HCT116 (cell line): ENCODE measurements at regions not wholly inside any gene's neighbourhood (a gene's known extent, or its start where the extent isn't known, plus 50 kb on each side); places are given as distances from the start of the nearest gene placed in this dataset.

Experiments used
- ATAC-seq: fragments of 200-7000 bp; cut with Tn5 transposase; 2 replicates; pipeline ENCODE4 v1.9.1; 2020; ENCODE audit warnings: mild to moderate bottlenecking, moderate library complexity
- BruUV-seq: library from RNA; stranded (reverse); fragments of 400-500 nt; replicated peaks from 2 replicates; lab custom pipeline; 2021; lab: Mats Ljungman, UMichigan
- CTCF ChIA-PET: fragments of 300-600 bp; sonication (Branson Sonifier 250); formaldehyde crosslinking; loops from one replicate; lab custom pipeline; 2021; ENCODE audit warnings: antibody characterized with exemption; lab: Charles Lee
- POLR2A ChIA-PET: fragments of 300-600, 350-600 bp; sonication (Branson Sonifier 250); formaldehyde crosslinking; loops from one replicate; lab custom pipeline; 2021; ENCODE audit warnings: antibody characterized with exemption; lab: Charles Lee
- RAD21 ChIA-PET, 2 experiments: fragments of 300-600 bp; sonication (Branson Sonifier 250); formaldehyde crosslinking; loops; one replicate each; lab custom pipeline; 2023; ENCODE audit warnings: low total read pairs in 2 of 2; ENCODE audit not compliant: uncharacterized antibody in 2 of 2, unreplicated experiment in 2 of 2, low non-redundant PET in 1 of 2; lab: Charles Lee
- DNase-seq: peaks from one replicate; pipeline ENCODE4 v3.0.0-alpha.2; 2010; ENCODE audit warnings: low read depth, low spot score
- H2AFZ ChIP-seq: fragments of 200-600 bp; shearing (Covaris generic), sonication (generic); 2 replicates; pipeline ENCODE4 v1.6.1; 2017; ENCODE audit warnings: low read depth, mixed run types, mixed read lengths, antibody characterized with exemption, low read length; ENCODE audit not compliant: poor library complexity, severe bottlenecking
- H3K27ac ChIP-seq: 2 replicates; pipeline ENCODE4 v1.5.1; 2012; ENCODE audit warnings: low read depth, low read length
- H3K27me3 ChIP-seq: fragments of 200-600 bp; sonication (generic); 2 replicates; pipeline ENCODE4 v1.6.1; 2016; ENCODE audit warnings: mixed run types, low read length, mixed read lengths; ENCODE audit not compliant: insufficient read depth
- H3K36me3 ChIP-seq, 2 experiments: fragments of 200-500 bp in 1 of 2; fragments of 200-600 bp in 1 of 2; sonication (Bioruptor generic) in 1 of 2; sonication (generic) in 1 of 2; 2 replicates each; pipeline versions ENCODE4 v1.5.1 to v1.6.1; 2014 to 2016; ENCODE audit warnings: low read length in 2 of 2, inconsistent platforms in 1 of 2, mixed read lengths in 1 of 2, mixed run types in 1 of 2; ENCODE audit not compliant: insufficient read depth in 2 of 2, control insufficient read depth in 1 of 2
- H3K4me1 ChIP-seq, 2 experiments: fragments of 200-600 bp in 1 of 2; sonication (generic) in 1 of 2; 2 replicates each; pipeline versions ENCODE4 v1.5.1 to v1.6.1; 2012 to 2017; ENCODE audit warnings: low read length in 2 of 2, inconsistent platforms in 1 of 2, mild to moderate bottlenecking in 1 of 2, mixed read lengths in 1 of 2, mixed run types in 1 of 2, moderate library complexity in 1 of 2; ENCODE audit not compliant: insufficient read depth in 2 of 2, control insufficient read depth in 1 of 2
- H3K4me2 ChIP-seq: fragments of 200-600 bp; sonication (generic); 2 replicates; pipeline ENCODE4 v1.6.1; 2017; ENCODE audit warnings: mixed run types, low read length, mixed read lengths
- H3K4me3 ChIP-seq, 2 experiments: fragments of 200-600 bp in 1 of 2; sonication (generic) in 1 of 2; replicated peaks in 1 of 2; 2 replicates each; pipeline ENCODE4 v1.5.1; 2011 to 2016; ENCODE audit warnings: low read length in 2 of 2, control low read depth in 1 of 2, low read depth in 1 of 2, mild to moderate bottlenecking in 1 of 2, mixed read lengths in 1 of 2, mixed run types in 1 of 2
- H3K79me2 ChIP-seq: fragments of 200-600 bp; sonication (generic); 2 replicates; pipeline ENCODE4 v1.6.1; 2017; ENCODE audit warnings: mild to moderate bottlenecking, mixed run types, low read length, moderate library complexity, mixed read lengths; ENCODE audit not compliant: insufficient read depth
- H3K9ac ChIP-seq: fragments of 200-600 bp; sonication (generic); 2 replicates; pipeline ENCODE4 v1.6.1; 2016; ENCODE audit warnings: low read length, mixed read lengths
- H3K9me2 ChIP-seq: fragments of 200-600 bp; sonication (generic), shearing (Covaris generic); 2 replicates; pipeline ENCODE4 v1.6.1; 2017; ENCODE audit warnings: mixed run types, mild to moderate bottlenecking, moderate library complexity; ENCODE audit not compliant: insufficient read depth
- H3K9me3 ChIP-seq, 2 experiments: fragments of 200-500 bp in 1 of 2; fragments of 200-600 bp in 1 of 2; sonication (Bioruptor generic) in 1 of 2; sonication (generic) in 1 of 2; 2 replicates each; pipeline ENCODE4 v1.6.1; 2014 to 2017; ENCODE audit warnings: low read length in 2 of 2, mixed read lengths in 2 of 2, inconsistent platforms in 1 of 2, low read depth in 1 of 2, mild to moderate bottlenecking in 1 of 2, mixed run types in 1 of 2, moderate library complexity in 1 of 2; ENCODE audit not compliant: control insufficient read depth in 1 of 2, insufficient read depth in 1 of 2
- H4K20me1 ChIP-seq: fragments of 200-600 bp; sonication (generic), shearing (Covaris generic); 2 replicates; pipeline ENCODE4 v1.6.1; 2017; ENCODE audit warnings: mixed run types, mild to moderate bottlenecking, moderate library complexity; ENCODE audit not compliant: insufficient read depth
- CEBPB ChIP-seq: IDR thresholded peaks from 2 replicates; pipeline ENCODE4 v1.6.1; 2012; ENCODE audit warnings: low read depth
- ELF1 ChIP-seq: IDR thresholded peaks from 2 replicates; pipeline ENCODE4 v1.6.1; 2012; ENCODE audit warnings: low read depth, borderline replicate concordance
- EZH2phosphoT487 ChIP-seq: fragments of 200-600 bp; IDR thresholded peaks from 2 replicates; pipeline ENCODE4 v1.6.1; 2018; ENCODE audit warnings: antibody characterized with exemption, borderline replicate concordance
- JUND ChIP-seq: IDR thresholded peaks from 2 replicates; pipeline ENCODE4 v1.6.1; 2012
- POLR2A ChIP-seq: IDR thresholded peaks from 2 replicates; pipeline ENCODE4 v1.7.0; 2011; ENCODE audit warnings: borderline replicate concordance; ENCODE audit not compliant: insufficient read depth, insufficient read length; ENCODE audit errors: extremely low read depth
- REST ChIP-seq: IDR thresholded peaks from 2 replicates; pipeline ENCODE4 v1.6.1; 2012; ENCODE audit warnings: low read depth
- TCF7L2 ChIP-seq: IDR thresholded peaks from 2 replicates; pipeline ENCODE4 v1.7.0; 2011; ENCODE audit warnings: borderline replicate concordance, inconsistent platforms; ENCODE audit not compliant: insufficient read depth, insufficient read length; ENCODE audit errors: extremely low read depth
- YY1 ChIP-seq: IDR thresholded peaks from 2 replicates; pipeline ENCODE4 v1.6.1; 2011; ENCODE audit warnings: low read length, low read depth, moderate library complexity, mild to moderate bottlenecking; ENCODE audit not compliant: insufficient replicate concordance; ENCODE audit errors: extremely low read depth
- ZBTB33 ChIP-seq: IDR thresholded peaks from 2 replicates; pipeline ENCODE4 v1.6.1; 2011; ENCODE audit warnings: mild to moderate bottlenecking, low read length, moderate library complexity; ENCODE audit not compliant: insufficient replicate concordance; ENCODE audit errors: extremely low read depth
- ZFX ChIP-seq: fragments of 450-650 bp; IDR thresholded peaks from 2 replicates; pipeline ENCODE4 v1.6.1; 2017
- ZNF274 ChIP-seq: fragments of 200-500 bp; sonication (Bioruptor generic); IDR thresholded peaks from 2 replicates; pipeline ENCODE4 v1.6.1; 2014; ENCODE audit warnings: mild to moderate bottlenecking, low read depth, low read length, inconsistent platforms
- intact Hi-C: fragments of 100-400 bp; cut with micrococcal nuclease; formaldehyde crosslinking; loops from 2 replicates; pipeline ENCODE4 v1.10.0; 2022

- H3K4me3 ChIP-seq, result no peak overlapping the region
- H3K9ac ChIP-seq, result no peak overlapping the region
- no peaks in the 10 kb centered on the region for H3K27me3 ChIP-seq
- RAD21 ChIA-PET, result no interaction called here
- no peak overlapping the region for H3K4me2 ChIP-seq
- H3K79me2 ChIP-seq, result no peaks in the 10 kb centered on the region
- intact Hi-C loops, result loop anchor here (5.0 kb wide), 1 partner anchor 96 kb away; no protein-coding TSS in a partner anchor
- no peaks in the 10 kb centered on the region for H4K20me1 ChIP-seq
- no peak overlapping the region for H2AFZ ChIP-seq
- no peaks in the 10 kb centered on the region for H3K9me3 ChIP-seq
- DNase-seq (no peak), ATAC-seq (no peak)
- H3K36me3 ChIP-seq, result no peaks in the 10 kb centered on the region
- H3K27ac ChIP-seq, result no peak overlapping the region
- POLR2A ChIA-PET, result no interaction called here
- CTCF ChIA-PET, result no interaction called here
- no peaks in the 10 kb centered on the region for H3K9me2 ChIP-seq
- no peaks in the 10 kb centered on the region for H3K4me1 ChIP-seq
- TF ChIP-seq ZNF274, result no peak
- TF ChIP-seq ZBTB33, result no peak
- no peak for TF ChIP-seq EZH2phosphoT487
- no peak for TF ChIP-seq REST
- no peak for TF ChIP-seq ELF1
- no peak for TF ChIP-seq TCF7L2
- TF ChIP-seq ZFX, result no peak
- no peak for TF ChIP-seq YY1
- no peak for TF ChIP-seq POLR2A
- TF ChIP-seq CEBPB, result no peak
- TF ChIP-seq JUND, result no peak
- BruUV-seq, result no TSS peak
Measured at GRCh38 chr2:51673628-51674027, 641.7 kb upstream of the NRXN1 start.
